ENCODE measurements at regions not wholly inside any gene's neighbourhood (a gene's known extent, or its start where the extent isn't known, plus 50 kb on each side); places are given as distances from the start of the nearest gene placed in this dataset.

DNA sequence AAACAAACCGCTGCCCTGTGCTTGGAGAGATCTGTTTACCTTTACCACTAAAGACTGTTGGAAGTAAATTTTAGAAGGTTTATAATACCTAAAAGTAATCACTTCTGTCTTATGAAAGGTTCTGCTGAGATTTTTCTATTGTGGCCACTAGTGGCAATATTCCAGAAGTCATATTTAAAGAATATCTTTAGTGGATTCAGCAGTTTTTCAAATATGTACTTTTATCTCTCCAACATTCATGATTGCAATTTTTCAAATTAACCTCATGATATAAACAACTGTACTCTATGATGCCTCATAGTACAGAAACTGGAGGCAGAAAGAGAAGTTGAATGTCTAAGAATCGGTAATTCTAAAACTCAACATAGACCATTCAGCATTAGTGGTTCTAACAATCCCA, 53.2 kb upstream of the USPL1 start:
- no peaks in the 10 kb centered on the region for H3K79me2 ChIP-seq (replicated peaks; ENCODE audit: insufficient read depth, low read length)
- H3K4me3 ChIP-seq (ENCODE audit: low read length), result no peak overlapping the region
- no peaks in the 10 kb centered on the region for H3K9me3 ChIP-seq (ENCODE audit: low read length)
- no peaks in the 10 kb centered on the region for H4K20me1 ChIP-seq (ENCODE audit: insufficient read depth)
- no peak overlapping the region for H3K27ac ChIP-seq (ENCODE audit: low read length)
- TF ChIP-seq EZH2 (IDR thresholded peaks at IDR 0.05; ENCODE audit: borderline replicate concordance, insufficient read depth, low read length, poor library complexity, severe bottlenecking) (no peak), MXI1 (conservative IDR thresholded peaks at IDR 0.05; ENCODE audit: poor library complexity, severe bottlenecking) (no peak), POLR2AphosphoS5 (IDR thresholded peaks at IDR 0.05) (no peak), EP300 (conservative IDR thresholded peaks at IDR 0.05; ENCODE audit: poor library complexity, severe bottlenecking) (no peak), TAF1 (IDR thresholded peaks at IDR 0.05; ENCODE audit: low read depth) (no peak), CTCF (IDR thresholded peaks at IDR 0.05; ENCODE audit: poor library complexity, severe bottlenecking) (no peak), RAD21 (conservative IDR thresholded peaks at IDR 0.05) (no peak), SMC3 (conservative IDR thresholded peaks at IDR 0.05; ENCODE audit: poor library complexity) (no peak)
- TF ChIP-seq, protein P1, sequence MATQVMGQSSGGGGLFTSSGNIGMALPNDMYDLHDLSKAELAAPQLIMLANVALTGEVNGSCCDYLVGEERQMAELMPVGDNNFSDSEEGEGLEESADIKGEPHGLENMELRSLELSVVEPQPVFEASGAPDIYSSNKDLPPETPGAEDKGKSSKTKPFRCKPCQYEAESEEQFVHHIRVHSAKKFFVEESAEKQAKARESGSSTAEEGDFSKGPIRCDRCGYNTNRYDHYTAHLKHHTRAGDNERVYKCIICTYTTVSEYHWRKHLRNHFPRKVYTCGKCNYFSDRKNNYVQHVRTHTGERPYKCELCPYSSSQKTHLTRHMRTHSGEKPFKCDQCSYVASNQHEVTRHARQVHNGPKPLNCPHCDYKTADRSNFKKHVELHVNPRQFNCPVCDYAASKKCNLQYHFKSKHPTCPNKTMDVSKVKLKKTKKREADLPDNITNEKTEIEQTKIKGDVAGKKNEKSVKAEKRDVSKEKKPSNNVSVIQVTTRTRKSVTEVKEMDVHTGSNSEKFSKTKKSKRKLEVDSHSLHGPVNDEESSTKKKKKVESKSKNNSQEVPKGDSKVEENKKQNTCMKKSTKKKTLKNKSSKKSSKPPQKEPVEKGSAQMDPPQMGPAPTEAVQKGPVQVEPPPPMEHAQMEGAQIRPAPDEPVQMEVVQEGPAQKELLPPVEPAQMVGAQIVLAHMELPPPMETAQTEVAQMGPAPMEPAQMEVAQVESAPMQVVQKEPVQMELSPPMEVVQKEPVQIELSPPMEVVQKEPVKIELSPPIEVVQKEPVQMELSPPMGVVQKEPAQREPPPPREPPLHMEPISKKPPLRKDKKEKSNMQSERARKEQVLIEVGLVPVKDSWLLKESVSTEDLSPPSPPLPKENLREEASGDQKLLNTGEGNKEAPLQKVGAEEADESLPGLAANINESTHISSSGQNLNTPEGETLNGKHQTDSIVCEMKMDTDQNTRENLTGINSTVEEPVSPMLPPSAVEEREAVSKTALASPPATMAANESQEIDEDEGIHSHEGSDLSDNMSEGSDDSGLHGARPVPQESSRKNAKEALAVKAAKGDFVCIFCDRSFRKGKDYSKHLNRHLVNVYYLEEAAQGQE (IDR thresholded peaks at IDR 0.05; ENCODE audit: borderline replicate concordance), result no peak
- H2AFZ ChIP-seq (ENCODE audit: low read depth, low read length), result no peak overlapping the region
- H3K9ac ChIP-seq (ENCODE audit: low read length), result no peak overlapping the region
- H3F3A ChIP-seq (ENCODE audit: insufficient read depth, low read length, poor library complexity, severe bottlenecking), result no peaks in the 10 kb centered on the region
- no peaks in the 10 kb centered on the region for H3K27me3 ChIP-seq (ENCODE audit: insufficient read depth, low read depth, low read length)
- H3K9me2 ChIP-seq (ENCODE audit: insufficient read depth, low read length), result no peaks in the 10 kb centered on the region
- H3K4me2 ChIP-seq (ENCODE audit: low read length), result no peak overlapping the region
- no peaks in the 10 kb centered on the region for H3K36me3 ChIP-seq (ENCODE audit: insufficient read depth, low read length)

- Histone ChIP-seq H3K27me3 (ENCODE audit: insufficient read depth, low read depth, low read length) (no peaks in the 10 kb centered on the region), H4K20me1 (ENCODE audit: insufficient read depth) (no peaks in the 10 kb centered on the region), H3K27ac (ENCODE audit: low read length) (no peak overlapping the region), H3K4me2 (ENCODE audit: low read length) (no peak overlapping the region), H3K36me3 (ENCODE audit: insufficient read depth, low read length) (no peaks in the 10 kb centered on the region), H3K9me3 (ENCODE audit: low read length) (no peaks in the 10 kb centered on the region), H2AFZ (ENCODE audit: low read depth, low read length) (no peak overlapping the region), H3K9ac (ENCODE audit: low read length) (no peak overlapping the region), H3F3A (ENCODE audit: insufficient read depth, low read length, poor library complexity, severe bottlenecking) (no peaks in the 10 kb centered on the region), H3K79me2 (replicated peaks; ENCODE audit: insufficient read depth, low read length) (no peaks in the 10 kb centered on the region), H3K4me3 (ENCODE audit: low read length) (no peak overlapping the region), H3K9me2 (ENCODE audit: insufficient read depth, low read length) (no peaks in the 10 kb centered on the region)
- TF ChIP-seq CTCF (IDR thresholded peaks at IDR 0.05; ENCODE audit: poor library complexity, severe bottlenecking), result no peak
- TF ChIP-seq TAF1 (IDR thresholded peaks at IDR 0.05; ENCODE audit: low read depth), result no peak
- TF ChIP-seq EP300 (conservative IDR thresholded peaks at IDR 0.05; ENCODE audit: poor library complexity, severe bottlenecking), result no peak
- no peak for TF ChIP-seq POLR2AphosphoS5 (IDR thresholded peaks at IDR 0.05)
- TF ChIP-seq, protein P1 (IDR thresholded peaks at IDR 0.05; ENCODE audit: borderline replicate concordance), result no peak
- no peak for TF ChIP-seq RAD21 (conservative IDR thresholded peaks at IDR 0.05)
- no peak for TF ChIP-seq SMC3 (conservative IDR thresholded peaks at IDR 0.05; ENCODE audit: poor library complexity)
- TF ChIP-seq EZH2 (IDR thresholded peaks at IDR 0.05; ENCODE audit: borderline replicate concordance, insufficient read depth, low read length, poor library complexity, severe bottlenecking), result no peak
Measured at GRCh38 chr13:30565658-30566057, 52.1 kb upstream of the USPL1 start.
